Thymus (tissue), 11 donors: ENCODE measurements at regions not wholly inside any gene's neighbourhood (a gene's known extent, or its start where the extent isn't known, plus 50 kb on each side); places are given as distances from the start of the nearest gene placed in this dataset.

Source experiments
- DNase-seq, 9 donors: peaks; one replicate each; pipeline ENCODE4 v3.0.0-alpha.2; 2013; ENCODE audit warnings: low spot score in 9 of 9, low read depth in 6 of 9, missing footprints in 1 of 9
- H3K27ac ChIP-seq, 2 donors: one replicate each; pipeline ENCODE4 v1.5.1; 2013; ENCODE audit warnings: control low read depth in 1 of 2, low read depth in 1 of 2, low read length in 1 of 2, mild to moderate bottlenecking in 1 of 2, moderate library complexity in 1 of 2
- H3K27me3 ChIP-seq, 2 donors: one replicate each; pipeline ENCODE4 v1.5.1; 2013; ENCODE audit warnings: low read length in 1 of 2; ENCODE audit not compliant: control insufficient read depth in 2 of 2, insufficient read depth in 1 of 2
- H3K36me3 ChIP-seq, 2 donors: one replicate each; pipeline ENCODE4 v1.5.1; 2013; ENCODE audit warnings: low read length in 1 of 2, mild to moderate bottlenecking in 1 of 2, moderate library complexity in 1 of 2; ENCODE audit not compliant: control insufficient read depth in 2 of 2, insufficient read depth in 2 of 2
- H3K4me1 ChIP-seq, 2 donors: one replicate each; pipeline ENCODE4 v1.5.1; 2013; ENCODE audit warnings: low read length in 2 of 2; ENCODE audit not compliant: control insufficient read depth in 2 of 2, insufficient read depth in 2 of 2
- H3K4me3 ChIP-seq, 2 donors: one replicate each; pipeline ENCODE4 v1.5.1; 2013; ENCODE audit warnings: low read length in 2 of 2, control low read depth in 1 of 2, mild to moderate bottlenecking in 1 of 2
- H3K9me3 ChIP-seq, 2 donors: one replicate each; pipeline ENCODE4 v1.5.1; 2013; ENCODE audit warnings: low read length in 1 of 2, mild to moderate bottlenecking in 1 of 2; ENCODE audit not compliant: control insufficient read depth in 2 of 2, insufficient read depth in 1 of 2
- WGBS: extraction: QIAGEN DNeasy Blood & Tissue Kit; methylation state at CpG from one replicate; pipeline ENCODE4 v1.1.7; 2013; 5-methylcytosine and 5-hydroxymethylcytosine counted together
- donor health status: healthy.

DNA sequence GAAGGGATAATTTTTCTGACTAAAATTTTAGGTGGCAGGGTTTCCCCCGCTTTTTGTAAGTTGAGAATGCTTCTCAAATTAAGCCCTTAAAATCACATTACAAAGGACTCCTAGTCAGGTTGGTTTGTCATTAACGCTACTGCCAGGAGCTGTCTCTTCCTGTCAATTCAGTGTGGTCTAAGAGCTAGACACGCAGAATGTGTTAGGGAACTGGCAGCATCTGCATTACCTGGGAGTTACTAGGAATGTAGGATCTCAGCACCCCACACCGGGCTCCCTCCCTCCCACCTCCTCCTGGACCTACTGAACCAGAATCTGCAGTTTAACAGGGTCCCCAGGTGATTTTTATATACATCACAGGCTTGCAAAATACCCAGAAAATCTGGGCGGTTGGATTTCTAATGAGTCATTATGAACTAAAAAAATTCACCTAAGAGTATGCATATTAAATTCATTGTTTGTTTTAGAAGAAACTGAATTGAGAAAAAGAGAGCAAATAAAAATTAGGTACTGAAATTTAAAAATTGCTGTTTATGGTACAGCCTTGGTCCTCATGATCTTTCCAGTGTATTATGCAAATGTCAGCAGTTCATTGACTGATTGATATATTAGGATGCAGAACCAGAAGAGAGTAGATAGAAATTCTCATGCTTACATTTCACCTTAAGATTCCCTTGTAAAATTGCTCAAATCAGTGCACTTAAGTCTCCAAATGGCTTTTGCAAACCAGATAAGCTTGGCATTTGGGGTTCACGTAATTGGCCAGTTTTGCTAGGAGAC is 130.9 kb upstream of the ITGA6 start:
- Histone ChIP-seq H3K4me1 (no peaks in the 10 kb centered on the region), H3K27me3 (no peaks in the 10 kb centered on the region), H3K4me3 (no peak overlapping the region), H3K36me3 (no peaks in the 10 kb centered on the region), H3K9me3 (peaks cover 0 to 4% of the 10 kb centered on the region in 2 donors), H3K27ac (no peak overlapping the region)
- no peak for DNase-seq
- WGBS, result 76% methylated on average over 6 of the region's 6 CpGs

DNA sequence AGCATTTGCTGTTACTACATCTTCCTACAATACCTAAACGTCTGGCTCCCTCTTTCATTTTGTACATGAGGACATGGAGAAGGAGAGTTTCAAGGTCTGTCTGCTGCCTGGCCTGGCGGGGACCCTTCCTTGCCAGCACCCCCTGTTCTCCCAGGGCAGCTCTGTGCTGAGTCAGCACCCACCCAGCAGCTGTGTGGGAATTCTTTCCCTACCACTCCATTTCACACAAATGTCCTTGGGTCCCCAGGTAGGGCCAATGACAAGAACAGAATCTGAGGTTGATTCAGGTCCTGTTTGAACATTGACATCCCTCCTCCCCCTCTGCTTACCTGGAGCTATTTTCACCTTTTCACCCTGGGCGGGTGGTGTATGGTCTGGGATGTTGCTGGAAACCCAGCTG is 129.9 kb upstream of the ITGA6 start:
- Histone ChIP-seq H3K4me3 (no peak overlapping the region), H3K27me3 (no peaks in the 10 kb centered on the region), H3K4me1 (no peaks in the 10 kb centered on the region), H3K36me3 (no peaks in the 10 kb centered on the region), H3K9me3 (peaks cover 0 to 4% of the 10 kb centered on the region in 2 donors), H3K27ac (no peak overlapping the region)
- WGBS, result 53% methylated on average over 3 of the region's 3 CpGs
- DNase-seq, result no peak

DNA sequence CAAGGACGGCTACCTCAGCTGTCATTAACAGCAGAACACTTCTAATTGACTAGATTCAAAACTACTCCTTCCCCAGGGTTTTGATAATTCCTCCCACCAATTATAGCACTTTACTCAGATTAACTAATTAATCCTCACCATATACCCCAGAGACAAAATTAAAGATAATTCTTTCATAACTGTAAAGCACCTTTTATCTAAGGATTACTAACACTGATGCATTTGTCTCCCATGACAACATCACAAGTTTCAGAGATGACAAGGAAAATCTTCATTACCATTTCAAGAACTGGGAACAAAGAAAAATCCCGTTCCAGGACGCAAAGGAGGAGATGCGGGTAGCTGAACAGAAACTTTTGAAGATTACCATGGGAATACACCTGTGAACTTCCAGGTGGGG is 129.4 kb upstream of the ITGA6 start:
- 85% methylated on average over 4 of the region's 4 CpGs for WGBS
- no peak overlapping the region for H3K27ac ChIP-seq
- no peak for DNase-seq
- H3K4me3 ChIP-seq, result no peak overlapping the region
- no peaks in the 10 kb centered on the region for H3K4me1 ChIP-seq
- no peaks in the 10 kb centered on the region for H3K27me3 ChIP-seq
- no peaks in the 10 kb centered on the region for H3K36me3 ChIP-seq
- peaks cover 0 to 4% of the 10 kb centered on the region in 2 donors for H3K9me3 ChIP-seq

DNA sequence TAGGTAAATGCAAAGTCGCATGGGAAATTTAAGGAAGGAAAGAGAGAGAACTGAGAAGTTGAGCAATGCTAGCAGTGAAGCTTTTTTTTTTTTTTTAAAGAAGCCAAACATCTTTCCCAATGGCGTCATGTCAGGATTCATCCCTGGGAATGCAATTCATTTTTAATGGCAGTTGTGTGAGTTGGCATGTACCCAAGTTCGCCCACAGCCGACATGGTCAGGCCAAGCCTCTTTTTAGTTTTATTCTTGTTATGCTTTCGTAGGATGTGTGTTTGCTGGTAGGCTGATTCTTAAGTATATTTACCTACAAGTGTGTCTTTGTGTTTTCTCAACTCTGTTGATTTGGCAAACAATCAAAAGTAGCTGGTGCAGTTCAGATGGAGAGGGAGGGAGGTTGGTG is 127.6 kb upstream of the ITGA6 start:
- 74% methylated on average over 5 of the region's 5 CpGs for WGBS
- no peaks in the 10 kb centered on the region for H3K4me1 ChIP-seq
- H3K27me3 ChIP-seq, result no peaks in the 10 kb centered on the region
- no peak overlapping the region for H3K4me3 ChIP-seq
- no peak overlapping the region for H3K27ac ChIP-seq
- no peaks in the 10 kb centered on the region for H3K36me3 ChIP-seq
- DNase-seq, result no peak
- H3K9me3 ChIP-seq, result peaks cover 0 to 4% of the 10 kb centered on the region in 2 donors

DNA sequence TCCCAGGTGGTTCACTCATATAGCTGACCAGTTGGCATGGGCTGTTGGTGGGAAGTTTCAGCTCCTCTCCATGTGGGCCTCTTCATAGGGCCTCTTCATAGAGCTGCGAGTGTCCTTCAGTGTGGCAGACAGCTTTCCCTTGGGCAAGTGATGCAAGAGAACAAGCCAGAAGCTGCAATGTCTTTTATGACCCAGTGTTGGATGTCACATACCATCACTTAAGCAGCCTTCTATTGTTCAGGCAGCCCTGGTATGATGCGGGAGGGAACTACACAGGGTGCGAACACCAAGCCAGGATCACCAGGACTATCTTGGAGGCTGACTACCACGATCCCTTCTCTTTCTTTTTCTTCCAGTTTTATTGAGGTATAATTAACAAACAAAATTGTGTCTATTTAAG is 126.5 kb upstream of the ITGA6 start:
- DNase-seq, result no peak
- no peak overlapping the region for H3K27ac ChIP-seq
- H3K4me1 ChIP-seq, result peaks cover 0 to 3% of the 10 kb centered on the region in 2 donors
- peaks cover 0 to 4% of the 10 kb centered on the region in 2 donors for H3K9me3 ChIP-seq
- no peak overlapping the region for H3K4me3 ChIP-seq
- WGBS, result 97% methylated on average over 4 of the region's 4 CpGs
- H3K36me3 ChIP-seq, result no peaks in the 10 kb centered on the region
- H3K27me3 ChIP-seq, result no peaks in the 10 kb centered on the region

DNA sequence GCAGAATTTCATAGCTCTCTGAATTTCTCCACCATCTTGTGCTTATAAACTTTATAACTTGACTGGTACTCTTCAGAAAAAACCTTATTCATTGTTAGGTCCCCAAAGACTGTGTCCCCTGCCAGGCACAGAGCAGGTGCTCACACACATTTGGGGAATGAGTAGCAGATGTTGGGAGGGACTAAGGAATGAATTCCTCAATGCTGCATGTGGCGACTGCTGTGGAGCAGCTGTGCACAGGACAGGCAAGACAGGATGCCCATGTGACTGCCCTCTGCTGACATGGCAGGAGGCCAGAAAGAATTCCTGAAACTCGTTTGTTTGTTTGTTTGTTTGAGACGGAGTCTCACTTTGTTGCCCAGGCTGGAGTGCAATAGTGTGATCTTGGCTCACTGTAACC is 122.3 kb upstream of the ITGA6 start:
- DNase-seq, result no peak
- Histone ChIP-seq H3K27me3 (no peaks in the 10 kb centered on the region), H3K4me1 (peaks cover 0 to 3% of the 10 kb centered on the region in 2 donors), H3K27ac (no peak overlapping the region), H3K9me3 (peaks cover 0 to 4% of the 10 kb centered on the region in 2 donors), H3K4me3 (no peak overlapping the region), H3K36me3 (no peaks in the 10 kb centered on the region)
- 87% methylated on average over 3 of the region's 3 CpGs for WGBS

DNA sequence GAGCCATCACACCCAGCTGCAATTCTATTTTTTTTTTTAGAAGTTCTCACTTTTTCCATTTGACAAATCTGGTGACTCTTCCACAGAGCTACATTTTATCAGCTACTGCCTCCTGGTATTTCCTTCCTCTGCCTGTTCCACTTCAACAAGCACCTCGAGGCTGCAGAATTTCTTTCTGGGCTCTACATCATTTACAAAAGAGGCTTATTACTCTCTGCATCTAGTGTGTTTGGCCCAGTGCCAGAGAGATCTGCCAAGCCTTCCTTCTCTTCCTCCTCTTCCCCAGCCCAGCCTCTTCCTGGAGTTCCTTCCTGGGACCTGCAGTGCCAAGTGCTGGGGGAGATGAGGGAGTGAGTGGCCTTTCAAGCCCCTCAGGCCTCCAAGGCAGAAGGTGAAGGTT is 119.6 kb upstream of the ITGA6 start:
- H3K27me3 ChIP-seq, result no peaks in the 10 kb centered on the region
- no peak for DNase-seq
- H3K27ac ChIP-seq, result no peak overlapping the region
- peaks cover 0 to 3% of the 10 kb centered on the region in 2 donors for H3K4me1 ChIP-seq
- H3K9me3 ChIP-seq, result no peaks in the 10 kb centered on the region
- H3K4me3 ChIP-seq, result no peak overlapping the region
- no peaks in the 10 kb centered on the region for H3K36me3 ChIP-seq
- WGBS, result 2% methylated on average over 1 of the region's 1 CpG

DNA sequence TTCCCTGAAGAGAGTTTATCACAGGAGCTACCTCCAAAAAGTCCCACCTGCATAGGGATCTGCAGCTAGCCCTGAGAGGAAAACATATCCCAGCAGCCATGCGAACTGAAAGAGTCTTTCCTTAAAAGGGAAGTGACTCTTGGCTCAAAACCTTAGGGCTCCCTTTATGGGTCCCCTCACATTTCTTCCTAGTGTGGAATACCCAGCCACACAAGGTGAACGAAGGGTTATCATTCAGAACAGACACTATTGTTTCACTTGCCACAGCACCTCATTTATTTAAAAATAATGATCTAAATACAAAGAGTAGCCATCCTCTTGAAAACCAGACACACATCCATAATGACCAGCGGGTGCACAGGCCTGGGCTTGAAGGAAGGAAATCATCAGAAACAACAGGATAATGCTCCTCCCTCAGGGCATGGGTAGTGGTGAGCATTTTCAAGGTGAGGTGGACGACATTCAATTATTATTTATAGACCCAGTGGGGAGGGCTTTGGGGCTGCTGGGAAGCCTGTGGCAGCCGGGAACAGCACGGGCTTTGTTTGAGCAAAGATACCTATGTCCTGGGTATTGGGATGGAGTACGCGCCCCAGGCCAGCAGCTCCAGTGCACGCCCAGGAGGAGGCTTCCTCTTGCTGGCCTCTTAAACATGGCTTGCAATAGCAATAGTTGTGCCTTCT is 119.0 kb upstream of the ITGA6 start:
- DNase-seq, result no peak
- WGBS, result 89% methylated on average over 9 of the region's 9 CpGs
- H3K27me3 ChIP-seq, result no peaks in the 10 kb centered on the region

DNA sequence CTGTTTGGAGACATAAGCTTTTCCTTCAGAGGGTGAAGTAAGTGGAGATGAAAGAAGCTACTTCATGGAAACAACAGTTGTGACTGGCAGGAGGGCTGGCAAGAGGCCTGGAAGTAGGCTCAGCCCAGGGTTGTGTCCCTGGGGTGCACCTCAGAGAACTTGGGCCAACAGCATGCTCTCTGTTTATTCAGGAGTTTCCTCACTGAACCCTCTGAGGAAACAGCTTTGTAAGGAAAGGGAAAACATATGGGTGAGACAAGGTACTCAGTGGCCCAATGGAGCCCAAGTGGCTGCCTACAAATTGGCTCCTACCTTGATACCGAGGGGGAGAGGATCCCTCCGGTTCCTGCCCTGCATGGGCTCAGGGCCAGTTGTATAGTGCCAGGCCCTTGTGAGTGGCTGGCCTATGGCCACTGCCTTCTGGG is 115.5 kb upstream of the ITGA6 start:
- WGBS, result 94% methylated on average over 2 of the region's 2 CpGs
- Histone ChIP-seq H3K36me3 (no peaks in the 10 kb centered on the region), H3K4me3 (no peak overlapping the region), H3K27ac (no peak overlapping the region), H3K27me3 (no peaks in the 10 kb centered on the region), H3K4me1 (peaks cover 0 to 7% of the 10 kb centered on the region in 2 donors), H3K9me3 (no peaks in the 10 kb centered on the region)
- no peak for DNase-seq

More for the DNA sequence above, 119.0 kb upstream of the ITGA6 start:
- Histone ChIP-seq H3K27ac (no peak overlapping the region), H3K4me3 (no peak overlapping the region), H3K4me1 (peaks cover 0 to 5% of the 10 kb centered on the region in 2 donors), H3K9me3 (no peaks in the 10 kb centered on the region), H3K36me3 (no peaks in the 10 kb centered on the region)
